Hepatocyte (in vitro differentiated cells): ENCODE measurements at regions not wholly inside any gene's neighbourhood (a gene's known extent, or its start where the extent isn't known, plus 50 kb on each side); places are given as distances from the start of the nearest gene placed in this dataset.

Source experiments
- CTCF ChIP-seq: fragments of 200-600 bp; sonication (generic); IDR thresholded peaks from 2 replicates; pipeline ENCODE4 v1.5.1; 2016; ENCODE audit warnings: antibody characterized with exemption, mild to moderate bottlenecking; ENCODE audit not compliant: poor library complexity
- EZH2 ChIP-seq: fragments of 200-600 bp; sonication (generic); IDR thresholded peaks from 2 replicates; pipeline ENCODE4 v1.6.1; 2016; ENCODE audit warnings: antibody characterized with exemption, mild to moderate bottlenecking, borderline replicate concordance
- EZH2phosphoT487 ChIP-seq: fragments of 200-600 bp; sonication (generic); IDR thresholded peaks from one replicate; pipeline ENCODE4 v1.6.1; 2018; ENCODE audit warnings: antibody characterized with exemption, mild to moderate bottlenecking, low read depth, moderate library complexity; ENCODE audit not compliant: unreplicated experiment, severe bottlenecking

GRCh38 chr7:51476026-51476425 is 159.4 kb upstream of the COBL start:
- TF ChIP-seq CTCF (no peak), EZH2phosphoT487 (no peak), EZH2 (no peak)
